ENCODE measurements at regions not wholly inside any gene's neighbourhood (a gene's known extent, or its start where the extent isn't known, plus 50 kb on each side); places are given as distances from the start of the nearest gene placed in this dataset.

DNA sequence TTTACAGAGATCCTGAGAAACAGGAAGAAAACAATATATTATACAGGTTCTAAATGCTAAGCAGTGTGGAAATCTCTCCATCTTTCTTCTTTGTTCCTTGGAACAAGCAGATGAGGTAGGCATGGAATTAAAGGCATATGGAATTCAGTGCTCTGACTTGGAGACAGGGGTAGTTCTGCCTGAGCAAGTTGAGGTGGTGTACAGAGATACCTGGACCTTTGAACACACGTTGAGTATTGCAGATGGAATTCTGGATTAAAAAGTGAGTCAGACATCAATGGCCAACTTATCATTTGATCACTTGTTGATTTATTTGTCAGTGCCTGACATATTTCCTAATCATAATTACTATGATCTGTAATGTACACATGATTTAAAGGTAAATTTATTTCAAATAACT lies 293.9 kb upstream of the IRX4 start:
- Mint-ChIP-seq H3K4me3 (no peak overlapping the region), H3K27ac (no peak overlapping the region), H3K9me3 (no peaks in the 10 kb centered on the region), H3K4me1 (peaks cover 68% of the 10 kb centered on the region), H3K36me3 (ENCODE audit: low read depth) (no peaks in the 10 kb centered on the region), H3K27me3 (ENCODE audit: low read depth, poor library complexity) (peaks cover 10% of the 10 kb centered on the region)
- DNase-seq = no peak
- TF ChIP-seq, protein P1, sequence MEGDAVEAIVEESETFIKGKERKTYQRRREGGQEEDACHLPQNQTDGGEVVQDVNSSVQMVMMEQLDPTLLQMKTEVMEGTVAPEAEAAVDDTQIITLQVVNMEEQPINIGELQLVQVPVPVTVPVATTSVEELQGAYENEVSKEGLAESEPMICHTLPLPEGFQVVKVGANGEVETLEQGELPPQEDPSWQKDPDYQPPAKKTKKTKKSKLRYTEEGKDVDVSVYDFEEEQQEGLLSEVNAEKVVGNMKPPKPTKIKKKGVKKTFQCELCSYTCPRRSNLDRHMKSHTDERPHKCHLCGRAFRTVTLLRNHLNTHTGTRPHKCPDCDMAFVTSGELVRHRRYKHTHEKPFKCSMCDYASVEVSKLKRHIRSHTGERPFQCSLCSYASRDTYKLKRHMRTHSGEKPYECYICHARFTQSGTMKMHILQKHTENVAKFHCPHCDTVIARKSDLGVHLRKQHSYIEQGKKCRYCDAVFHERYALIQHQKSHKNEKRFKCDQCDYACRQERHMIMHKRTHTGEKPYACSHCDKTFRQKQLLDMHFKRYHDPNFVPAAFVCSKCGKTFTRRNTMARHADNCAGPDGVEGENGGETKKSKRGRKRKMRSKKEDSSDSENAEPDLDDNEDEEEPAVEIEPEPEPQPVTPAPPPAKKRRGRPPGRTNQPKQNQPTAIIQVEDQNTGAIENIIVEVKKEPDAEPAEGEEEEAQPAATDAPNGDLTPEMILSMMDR (IDR thresholded peaks at IDR 0.05) = no peak

DNA sequence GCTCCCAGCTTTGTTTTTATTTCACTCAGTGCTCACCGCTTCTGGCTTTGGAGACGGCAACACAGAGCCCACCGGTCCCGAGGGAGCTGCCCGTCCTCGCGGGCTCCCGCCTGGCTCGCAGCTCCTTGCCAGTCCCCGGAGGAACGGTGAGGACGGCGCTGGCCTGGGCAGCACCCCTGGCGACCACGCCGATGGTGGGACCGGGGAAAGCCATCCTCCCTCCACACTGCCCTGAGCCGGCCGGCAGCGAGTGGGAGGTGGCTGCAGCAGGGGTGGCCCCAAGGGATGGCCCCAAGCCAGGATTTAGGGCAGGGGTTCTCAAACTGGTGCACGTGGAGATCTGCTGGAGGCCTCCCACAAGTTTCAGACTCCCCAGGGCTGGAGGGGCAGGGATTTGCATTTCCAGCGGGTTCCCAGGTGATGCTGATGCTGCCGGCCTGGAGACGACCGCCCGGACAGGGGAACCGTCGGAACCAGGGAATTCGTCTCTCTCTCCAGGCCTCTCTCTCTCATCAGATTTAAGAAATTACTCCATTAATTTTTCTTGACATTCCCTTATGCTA lies 293.2 kb upstream of the IRX4 start:
- Mint-ChIP-seq H3K27me3 (ENCODE audit: low read depth, poor library complexity) (peaks cover 5% of the 10 kb centered on the region), H3K4me1 (peaks cover 68% of the 10 kb centered on the region), H3K9me3 (no peaks in the 10 kb centered on the region), H3K4me3 (no peak overlapping the region), H3K36me3 (ENCODE audit: low read depth) (no peaks in the 10 kb centered on the region), H3K27ac (no peak overlapping the region)
- TF ChIP-seq, protein P1 (IDR thresholded peaks at IDR 0.05) = no peak
- DNase-seq = no peak

GRCh38 chr5:2175041-2175440 lies 292.3 kb upstream of the IRX4 start:
- no peak overlapping the region for H3K4me3 Mint-ChIP-seq
- no peaks in the 10 kb centered on the region for H3K9me3 Mint-ChIP-seq
- DNase-seq = no peak
- H3K4me1 Mint-ChIP-seq = peaks cover 75% of the 10 kb centered on the region
- peaks cover 4% of the 10 kb centered on the region for H3K27me3 Mint-ChIP-seq (ENCODE audit: low read depth, poor library complexity)
- TF ChIP-seq, protein P1 (IDR thresholded peaks at IDR 0.05) = no peak
- H3K27ac Mint-ChIP-seq = no peak overlapping the region
- no peaks in the 10 kb centered on the region for H3K36me3 Mint-ChIP-seq (ENCODE audit: low read depth)

GRCh38 chr5:2174538-2174937 lies 291.8 kb upstream of the IRX4 start:
- no peak for DNase-seq
- peaks cover 9% of the 10 kb centered on the region for H3K27me3 Mint-ChIP-seq (ENCODE audit: low read depth, poor library complexity)
- no peaks in the 10 kb centered on the region for H3K9me3 Mint-ChIP-seq
- peaks cover 76% of the 10 kb centered on the region for H3K4me1 Mint-ChIP-seq
- no peaks in the 10 kb centered on the region for H3K36me3 Mint-ChIP-seq (ENCODE audit: low read depth)
- peak overlapping the region; percentile 77 for H3K4me3 Mint-ChIP-seq
- H3K27ac Mint-ChIP-seq = peak overlapping the region; percentile 4
- TF ChIP-seq, protein P1 (IDR thresholded peaks at IDR 0.05) = no peak

GRCh38 chr5:2173151-2173834 lies 290.6 kb upstream of the IRX4 start:
- Mint-ChIP-seq H3K27ac (peak overlapping the region; percentile 97), H3K27me3 (ENCODE audit: low read depth, poor library complexity) (peaks cover 10% of the 10 kb centered on the region), H3K36me3 (ENCODE audit: low read depth) (no peaks in the 10 kb centered on the region), H3K4me1 (peaks cover 81% of the 10 kb centered on the region), H3K9me3 (no peaks in the 10 kb centered on the region), H3K4me3 (peak overlapping the region; percentile 77)
- TF ChIP-seq, protein P1 (IDR thresholded peaks at IDR 0.05) = no peak
- no peak for DNase-seq

- Mint-ChIP-seq H3K27ac (no peak overlapping the region), H3K4me1 (peaks cover 88% of the 10 kb centered on the region), H3K9me3 (no peaks in the 10 kb centered on the region), H3K4me3 (peak overlapping the region; percentile 77), H3K36me3 (ENCODE audit: low read depth) (no peaks in the 10 kb centered on the region), H3K27me3 (ENCODE audit: low read depth, poor library complexity) (peaks cover 12% of the 10 kb centered on the region)
- DNase-seq = no peak
- TF ChIP-seq, protein P1 (IDR thresholded peaks at IDR 0.05) = no peak
Measured at GRCh38 chr5:2172471-2172870, 289.7 kb upstream of the IRX4 start.
